ENCODE measurements at regions not wholly inside any gene's neighbourhood (a gene's known extent, or its start where the extent isn't known, plus 50 kb on each side); places are given as distances from the start of the nearest gene placed in this dataset.

DNA sequence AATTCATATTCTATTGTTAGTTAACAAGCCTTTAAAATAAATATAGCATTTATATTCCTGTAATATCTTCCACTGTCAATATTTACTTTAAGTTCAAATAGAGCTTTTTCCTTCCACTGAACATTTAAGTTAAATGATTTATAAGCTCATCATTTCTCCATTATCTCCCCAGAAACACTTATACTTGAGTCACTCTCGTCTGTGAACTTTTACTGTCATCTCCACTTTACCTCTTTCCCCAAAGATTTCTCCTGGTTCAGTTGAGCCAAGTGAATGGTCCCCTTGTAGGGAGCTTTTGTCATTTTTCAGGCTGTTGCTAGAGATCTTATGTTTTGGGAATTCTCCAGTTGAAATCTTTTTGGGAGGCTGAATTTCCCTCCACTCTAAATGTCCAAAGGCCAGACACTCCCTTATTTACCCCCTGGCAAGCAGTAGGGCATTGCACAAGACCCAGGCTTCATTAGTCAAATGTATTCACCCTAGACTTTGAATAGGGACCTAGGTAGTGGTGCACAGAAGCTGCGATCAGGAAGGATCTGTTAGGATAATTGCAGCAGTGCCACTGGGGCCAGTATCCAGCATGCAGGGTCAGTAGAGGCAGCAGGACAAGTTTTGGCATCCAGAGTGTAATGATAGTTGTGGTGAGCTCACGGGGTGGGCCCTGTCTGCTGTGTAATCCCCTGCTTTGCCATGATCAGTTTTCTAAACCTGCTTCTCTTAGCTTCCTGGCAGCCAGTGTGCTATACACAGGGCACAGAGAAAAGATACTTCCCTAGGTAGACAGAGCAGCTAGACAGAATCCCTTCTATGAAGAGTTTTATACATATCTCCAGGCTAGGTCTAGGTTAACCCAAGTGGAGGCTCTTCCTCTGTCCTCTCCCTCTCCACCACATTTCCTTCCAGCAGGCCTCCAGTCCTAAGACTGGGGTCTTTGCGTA lies 356.5 kb upstream of the SLCO3A1 start:
- Mint-ChIP-seq H3K9me3 (no peaks in the 10 kb centered on the region), H3K27ac (ENCODE audit: unreplicated experiment) (no peak overlapping the region), H3K27me3 (ENCODE audit: low read depth) (no peaks in the 10 kb centered on the region), H3K4me1 (peaks cover 30% of the 10 kb centered on the region), H3K4me3 (no peak overlapping the region), H3K36me3 (ENCODE audit: low read depth) (no peaks in the 10 kb centered on the region)
- DNase-seq (ENCODE audit: low read depth, low spot score), result no peak
- TF ChIP-seq, protein P1, sequence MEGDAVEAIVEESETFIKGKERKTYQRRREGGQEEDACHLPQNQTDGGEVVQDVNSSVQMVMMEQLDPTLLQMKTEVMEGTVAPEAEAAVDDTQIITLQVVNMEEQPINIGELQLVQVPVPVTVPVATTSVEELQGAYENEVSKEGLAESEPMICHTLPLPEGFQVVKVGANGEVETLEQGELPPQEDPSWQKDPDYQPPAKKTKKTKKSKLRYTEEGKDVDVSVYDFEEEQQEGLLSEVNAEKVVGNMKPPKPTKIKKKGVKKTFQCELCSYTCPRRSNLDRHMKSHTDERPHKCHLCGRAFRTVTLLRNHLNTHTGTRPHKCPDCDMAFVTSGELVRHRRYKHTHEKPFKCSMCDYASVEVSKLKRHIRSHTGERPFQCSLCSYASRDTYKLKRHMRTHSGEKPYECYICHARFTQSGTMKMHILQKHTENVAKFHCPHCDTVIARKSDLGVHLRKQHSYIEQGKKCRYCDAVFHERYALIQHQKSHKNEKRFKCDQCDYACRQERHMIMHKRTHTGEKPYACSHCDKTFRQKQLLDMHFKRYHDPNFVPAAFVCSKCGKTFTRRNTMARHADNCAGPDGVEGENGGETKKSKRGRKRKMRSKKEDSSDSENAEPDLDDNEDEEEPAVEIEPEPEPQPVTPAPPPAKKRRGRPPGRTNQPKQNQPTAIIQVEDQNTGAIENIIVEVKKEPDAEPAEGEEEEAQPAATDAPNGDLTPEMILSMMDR (conservative IDR thresholded peaks at IDR 0.05), result no peak

DNA sequence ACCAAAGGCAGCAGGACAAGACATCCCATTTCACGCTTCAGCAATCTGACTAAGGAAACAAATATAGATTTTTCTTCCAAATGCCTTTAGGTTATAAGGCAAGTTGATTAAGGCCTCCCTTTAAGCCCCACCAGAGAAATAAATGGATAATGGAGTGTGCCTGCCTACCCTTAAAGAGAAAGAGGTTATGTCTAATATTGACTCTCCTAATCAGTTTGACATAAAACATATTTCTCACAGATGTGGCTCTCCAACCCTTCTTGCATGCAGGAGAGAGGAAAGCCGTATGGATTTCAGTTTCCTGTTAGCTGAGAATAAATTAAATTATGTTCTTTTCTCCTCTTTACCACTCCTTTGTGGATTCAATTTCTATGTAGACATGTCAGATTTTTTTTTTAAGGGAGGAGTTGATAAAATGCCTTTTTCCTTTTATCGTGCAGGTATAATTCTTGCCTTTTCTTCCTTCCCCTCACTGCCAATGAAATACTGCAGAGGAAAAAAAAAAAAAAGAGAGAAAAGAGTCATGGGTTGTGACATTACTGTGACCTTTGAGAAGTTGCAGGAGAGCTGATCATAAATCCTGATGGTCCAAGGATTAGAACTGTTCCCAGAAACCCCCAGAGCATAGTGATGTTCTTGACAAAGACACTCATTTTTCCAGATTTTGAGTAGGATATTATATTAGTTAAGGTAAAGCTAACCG lies 355.3 kb upstream of the SLCO3A1 start:
- H3K27me3 Mint-ChIP-seq (ENCODE audit: low read depth), result no peaks in the 10 kb centered on the region
- H3K4me1 Mint-ChIP-seq, result peaks cover 30% of the 10 kb centered on the region
- H3K36me3 Mint-ChIP-seq (ENCODE audit: low read depth), result no peaks in the 10 kb centered on the region
- H3K27ac Mint-ChIP-seq (ENCODE audit: unreplicated experiment), result no peak overlapping the region
- no peak for DNase-seq (ENCODE audit: low read depth, low spot score)
- H3K4me3 Mint-ChIP-seq, result no peak overlapping the region
- H3K9me3 Mint-ChIP-seq, result no peaks in the 10 kb centered on the region
- TF ChIP-seq, protein P1 (conservative IDR thresholded peaks at IDR 0.05), result no peak

DNA sequence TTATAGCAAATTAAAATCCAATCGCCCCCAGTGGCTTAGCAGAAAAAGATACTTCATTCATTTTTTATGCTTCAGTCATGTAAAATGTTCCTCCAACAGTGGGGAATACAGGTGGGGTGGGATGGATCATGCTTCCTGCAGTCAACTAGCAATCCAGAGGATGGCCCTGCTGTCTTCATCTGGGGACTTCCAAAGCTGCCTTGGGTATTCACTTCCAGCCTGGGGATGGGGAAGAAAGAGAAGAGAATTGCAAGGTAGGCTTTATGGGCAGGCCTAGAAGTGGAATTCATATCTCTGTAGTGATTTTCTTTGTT lies 354.8 kb upstream of the SLCO3A1 start:
- Mint-ChIP-seq H3K4me1 (peaks cover 30% of the 10 kb centered on the region), H3K36me3 (ENCODE audit: low read depth) (no peaks in the 10 kb centered on the region)

DNA sequence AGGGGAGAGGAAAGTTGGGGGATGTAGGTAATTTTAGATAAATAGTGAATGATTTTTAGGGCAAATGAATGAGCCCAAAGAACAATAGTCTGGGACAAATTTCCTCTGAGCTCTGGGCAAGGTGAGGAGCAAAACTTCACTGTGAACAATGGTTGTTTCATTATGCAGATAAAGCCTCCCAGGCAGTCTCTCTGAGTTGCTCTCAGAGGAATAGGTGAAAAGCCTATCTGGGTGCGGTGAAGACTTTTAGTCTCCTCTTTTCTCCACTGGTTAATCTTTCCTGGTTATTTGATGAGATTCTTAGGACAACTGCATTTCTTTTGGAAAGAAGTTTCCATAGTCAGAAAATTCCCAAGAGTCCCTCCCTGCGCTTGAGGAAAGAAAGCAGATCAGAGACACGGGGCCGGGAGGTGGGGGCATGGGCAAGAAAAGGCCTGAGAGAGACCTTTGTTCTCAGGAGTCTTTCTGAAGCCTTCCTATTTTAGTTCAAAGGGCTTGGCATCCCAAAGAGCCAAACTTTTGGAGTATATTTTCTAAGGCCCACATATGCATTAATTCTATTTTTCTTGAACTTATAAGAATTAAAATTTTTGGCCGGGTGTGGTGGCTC lies 353.6 kb upstream of the SLCO3A1 start:
- no peak for DNase-seq (ENCODE audit: low read depth, low spot score)
- Mint-ChIP-seq H3K4me1 (peaks cover 30% of the 10 kb centered on the region), H3K36me3 (ENCODE audit: low read depth) (no peaks in the 10 kb centered on the region)

More for the DNA sequence above, 354.8 kb upstream of the SLCO3A1 start:
- no peak for DNase-seq (ENCODE audit: low read depth, low spot score)
- no peaks in the 10 kb centered on the region for H3K9me3 Mint-ChIP-seq
- H3K27ac Mint-ChIP-seq (ENCODE audit: unreplicated experiment), result no peak overlapping the region
- H3K27me3 Mint-ChIP-seq (ENCODE audit: low read depth), result no peaks in the 10 kb centered on the region
- TF ChIP-seq, protein P1 (conservative IDR thresholded peaks at IDR 0.05), result no peak
- H3K4me3 Mint-ChIP-seq, result no peak overlapping the region

DNA sequence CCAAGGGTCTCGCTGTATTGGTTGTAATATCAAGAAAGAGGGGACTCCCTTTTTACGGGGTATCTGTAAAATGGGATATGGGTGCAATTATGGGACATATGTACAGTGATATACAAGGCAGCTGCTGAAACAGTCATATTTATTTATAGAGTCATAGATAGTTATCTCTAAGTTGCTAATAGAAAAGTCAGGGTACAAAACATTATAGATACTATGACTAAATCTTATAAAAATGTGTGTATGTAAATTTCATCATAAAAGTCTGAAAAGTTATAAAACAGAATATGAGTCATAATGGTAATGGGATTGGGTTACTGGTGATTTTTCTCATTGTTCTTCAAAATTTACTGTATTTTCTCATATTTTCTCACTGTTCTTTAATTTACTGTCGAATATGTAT lies 344.9 kb upstream of the SLCO3A1 start:
- TF ChIP-seq, protein P1 (conservative IDR thresholded peaks at IDR 0.05), result no peak
- Mint-ChIP-seq H3K27me3 (ENCODE audit: low read depth) (no peaks in the 10 kb centered on the region), H3K36me3 (ENCODE audit: low read depth) (no peaks in the 10 kb centered on the region), H3K9me3 (no peaks in the 10 kb centered on the region), H3K4me1 (no peaks in the 10 kb centered on the region), H3K4me3 (no peak overlapping the region), H3K27ac (ENCODE audit: unreplicated experiment) (no peak overlapping the region)
- no peak for DNase-seq (ENCODE audit: low read depth, low spot score)

More for the DNA sequence above, 353.6 kb upstream of the SLCO3A1 start:
- H3K4me3 Mint-ChIP-seq, result peak overlapping the region; percentile 27
- TF ChIP-seq, protein P1 (conservative IDR thresholded peaks at IDR 0.05), result no peak
- H3K27me3 Mint-ChIP-seq (ENCODE audit: low read depth), result no peaks in the 10 kb centered on the region
- H3K27ac Mint-ChIP-seq (ENCODE audit: unreplicated experiment), result peak overlapping the region; percentile 46
- no peaks in the 10 kb centered on the region for H3K9me3 Mint-ChIP-seq

Measured in neural crest cell (in vitro differentiated cells).